Kidney (tissue), 13 donors: ENCODE measurements at regions not wholly inside any gene's neighbourhood (a gene's known extent, or its start where the extent isn't known, plus 50 kb on each side); places are given as distances from the start of the nearest gene placed in this dataset.

Source experiments
- DNase-seq, 5 donors: peaks; one replicate each; pipeline ENCODE4 v3.0.0-alpha.2; 2013 to 2020
- FAIRE-seq: peaks from 2 replicates; lab custom pipeline; 2012; peaks lifted over from hg19 to GRCh38; lab: Jason Lieb, UNC
- H3K27ac ChIP-seq, 2 donors: one replicate each; pipeline ENCODE4 v1.7.0; 2013; ENCODE audit warnings: low read depth in 2 of 2, low read length in 2 of 2, inconsistent platforms in 1 of 2
- H3K27me3 ChIP-seq: one replicate; pipeline ENCODE4 v1.7.1; 2013; ENCODE audit warnings: low read length, inconsistent platforms; ENCODE audit not compliant: control insufficient read depth, insufficient read depth
- H3K36me3 ChIP-seq, 3 donors: one replicate each; pipeline versions ENCODE4 v1.7.0 to v1.7.1; 2013; ENCODE audit warnings: low read length in 3 of 3, control low read depth in 1 of 3, inconsistent platforms in 1 of 3; ENCODE audit not compliant: insufficient read depth in 3 of 3, control insufficient read depth in 2 of 3
- H3K4me1 ChIP-seq, 3 donors: one replicate each; pipeline versions ENCODE4 v1.7.0 to v1.7.1; 2013; ENCODE audit warnings: low read length in 3 of 3, inconsistent platforms in 1 of 3, low read depth in 1 of 3; ENCODE audit not compliant: control insufficient read depth in 2 of 3, insufficient read depth in 2 of 3
- H3K4me3 ChIP-seq, 3 donors: one replicate each; pipeline versions ENCODE4 v1.7.0 to v1.8.1; 2013; ENCODE audit warnings: low read length in 3 of 3, control low read depth in 1 of 3, inconsistent platforms in 1 of 3
- H3K9ac ChIP-seq, 3 donors: one replicate each; pipeline versions ENCODE4 v1.7.0 to v1.7.1; 2013; ENCODE audit warnings: low read length in 3 of 3, control low read depth in 1 of 3, inconsistent platforms in 1 of 3
- H3K9me3 ChIP-seq, 3 donors: one replicate each; pipeline versions ENCODE4 v1.7.0 to v1.7.1; 2013; ENCODE audit warnings: low read length in 3 of 3, control low read depth in 1 of 3, inconsistent platforms in 1 of 3; ENCODE audit not compliant: control insufficient read depth in 2 of 3, insufficient read depth in 1 of 3
- CTCF ChIP-seq: IDR thresholded peaks from 3 replicates; pipeline ENCODE4 v1.5.1; 2012; ENCODE audit warnings: mild to moderate bottlenecking, moderate library complexity, borderline replicate concordance; ENCODE audit not compliant: insufficient read depth; ENCODE audit errors: extremely low read depth
- intact Hi-C: fragments of 100-400 bp; cut with DNase I; formaldehyde crosslinking; loops from one replicate; pipeline ENCODE4 v1.11.1; 2022
- donor health status: control.
- donor health status: control.
- donor health status: control.
- donor health status: control.
- donor health status: control.
- donor health status: DM: yes; HTN: yes; CAD: no.
- donor health status: Normal renal cell carcinoma (clear cell type).

DNA sequence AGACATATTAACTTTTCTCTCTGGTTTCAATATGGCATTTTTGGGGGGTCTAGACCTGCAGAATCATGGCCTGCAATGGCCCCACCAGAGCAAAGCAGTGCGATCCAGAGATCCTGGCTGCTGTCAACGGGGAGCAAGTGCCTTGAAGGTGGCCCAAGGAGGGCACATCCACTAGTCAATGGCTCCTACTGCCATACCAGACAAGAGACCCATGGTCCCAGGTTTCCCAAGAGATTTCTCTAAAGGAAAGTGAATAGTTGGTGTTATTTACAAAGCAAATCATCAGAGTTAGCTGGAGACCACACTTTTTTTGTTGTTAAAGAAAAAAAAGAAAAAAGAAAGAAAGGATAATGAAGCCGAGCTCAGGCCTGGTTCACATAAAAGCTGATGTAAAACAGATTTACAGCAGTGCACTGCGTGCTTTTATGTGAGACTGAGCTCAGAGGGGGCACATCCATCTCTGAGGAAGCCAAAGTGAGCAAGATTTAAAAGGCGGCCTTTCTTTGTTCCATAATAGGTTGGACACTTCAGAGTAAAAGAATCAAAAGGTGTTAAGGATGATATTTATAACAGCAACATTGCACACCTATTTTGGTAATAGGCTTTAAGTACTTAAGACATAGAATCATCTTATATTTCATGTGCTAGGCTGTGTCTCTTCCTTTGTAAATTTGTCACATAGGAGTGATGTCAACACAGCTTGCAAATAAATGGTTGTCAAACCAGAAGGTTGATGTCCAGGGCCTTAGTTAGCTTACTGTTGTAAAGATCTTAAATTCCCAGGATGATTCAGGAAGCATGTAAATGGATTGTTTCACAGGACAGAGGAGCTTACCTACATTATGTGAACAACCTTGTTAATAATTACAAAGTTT is 201.3 kb upstream of the NTM start:
- no peak overlapping the region for H3K27ac ChIP-seq
- intact Hi-C loops = no loop called here
- FAIRE-seq (no peak), DNase-seq (peak in 2 of 5 donors; percentile 44 to 58)
- no peak for TF ChIP-seq CTCF
- no peaks in the 10 kb centered on the region for H3K27me3 ChIP-seq
- H3K9ac ChIP-seq = no peak overlapping the region
- H3K4me3 ChIP-seq = no peak overlapping the region
- H3K36me3 ChIP-seq = no peaks in the 10 kb centered on the region
- H3K9me3 ChIP-seq = no peaks in the 10 kb centered on the region
- no peaks in the 10 kb centered on the region for H3K4me1 ChIP-seq

DNA sequence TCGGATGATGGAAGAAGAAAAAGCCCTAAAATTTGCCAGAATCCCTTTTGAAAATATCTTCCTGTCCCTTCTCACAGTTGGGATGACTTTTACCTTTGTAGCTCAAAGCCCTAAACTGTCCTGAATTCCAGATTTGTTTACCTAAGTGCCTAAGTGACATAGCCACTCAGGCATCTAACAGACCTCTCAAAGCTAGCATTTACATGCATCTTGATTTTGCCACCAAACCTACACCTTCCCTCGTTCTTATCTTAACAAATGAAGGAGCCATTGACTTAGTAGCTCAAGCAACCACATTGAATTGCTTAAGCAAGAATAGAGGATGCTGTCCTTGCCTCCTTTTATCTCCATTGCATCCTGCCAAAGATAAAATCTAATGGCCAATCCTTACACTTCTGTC is 198.4 kb upstream of the NTM start:
- peaks cover 0 to 2% (median 0%) of the 10 kb centered on the region in 3 donors for H3K9me3 ChIP-seq
- H3K4me3 ChIP-seq = no peak overlapping the region
- no peak for TF ChIP-seq CTCF
- H3K27ac ChIP-seq = no peak overlapping the region
- FAIRE-seq = no peak
- H3K27me3 ChIP-seq = no peaks in the 10 kb centered on the region
- DNase-seq = no peak
- intact Hi-C loops = no loop called here
- no peak overlapping the region for H3K9ac ChIP-seq
- H3K4me1 ChIP-seq = no peaks in the 10 kb centered on the region
- H3K36me3 ChIP-seq = no peaks in the 10 kb centered on the region

DNA sequence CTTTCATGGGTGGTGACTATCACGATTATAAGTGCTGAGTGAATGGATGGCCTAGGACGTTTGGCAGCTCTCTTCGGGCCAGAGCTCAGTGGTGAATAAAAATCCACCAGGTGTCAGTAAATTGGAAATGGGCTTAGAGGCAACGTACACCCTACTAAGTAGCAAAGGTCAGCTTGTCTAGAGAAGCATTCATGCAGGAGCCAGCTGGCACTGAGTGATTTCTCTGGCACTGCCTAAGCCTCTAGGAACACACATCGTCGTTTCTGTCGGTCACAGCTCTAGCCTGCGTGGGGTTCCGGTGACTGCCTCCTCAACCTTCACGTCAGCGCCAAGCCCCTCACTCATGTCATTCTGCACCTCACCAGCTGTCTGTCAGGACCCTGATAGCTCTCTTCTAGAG is 192.4 kb upstream of the NTM start:
- no peaks in the 10 kb centered on the region for H3K36me3 ChIP-seq
- intact Hi-C loops = no loop called here
- H3K9ac ChIP-seq = no peak overlapping the region
- H3K4me3 ChIP-seq = no peak overlapping the region
- no peak for TF ChIP-seq CTCF
- no peak for DNase-seq
- peaks cover 0 to 2% (median 0%) of the 10 kb centered on the region in 3 donors for H3K9me3 ChIP-seq
- no peak for FAIRE-seq
- H3K4me1 ChIP-seq = peaks cover 0 to 3% (median 0%) of the 10 kb centered on the region in 3 donors
- H3K27me3 ChIP-seq = no peaks in the 10 kb centered on the region
- H3K27ac ChIP-seq = no peak overlapping the region
